ENCODE measurements at regions not wholly inside any gene's neighbourhood (a gene's known extent, or its start where the extent isn't known, plus 50 kb on each side); places are given as distances from the start of the nearest gene placed in this dataset.

DNA sequence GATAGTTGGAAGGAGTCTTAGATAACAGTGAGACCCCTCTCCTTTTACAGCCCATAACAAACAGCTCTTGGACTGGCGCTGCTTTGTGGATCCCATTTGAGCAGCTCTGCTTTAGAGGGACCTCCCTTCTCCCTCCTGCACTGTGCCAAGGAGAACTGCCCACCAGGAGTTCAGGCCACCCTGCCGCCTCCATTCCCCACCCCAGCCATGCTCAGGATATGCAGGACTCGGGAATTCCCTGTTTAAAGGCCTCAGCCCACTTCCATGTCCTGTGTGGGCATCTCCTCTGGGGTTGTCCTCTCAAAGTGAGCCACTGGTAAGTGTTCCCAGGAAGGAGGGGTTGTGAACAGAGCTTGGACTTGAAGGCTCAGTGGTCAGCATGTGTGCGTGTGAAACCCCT, 78.9 kb upstream of the ADRA1D start:
- TF ChIP-seq, protein P1, sequence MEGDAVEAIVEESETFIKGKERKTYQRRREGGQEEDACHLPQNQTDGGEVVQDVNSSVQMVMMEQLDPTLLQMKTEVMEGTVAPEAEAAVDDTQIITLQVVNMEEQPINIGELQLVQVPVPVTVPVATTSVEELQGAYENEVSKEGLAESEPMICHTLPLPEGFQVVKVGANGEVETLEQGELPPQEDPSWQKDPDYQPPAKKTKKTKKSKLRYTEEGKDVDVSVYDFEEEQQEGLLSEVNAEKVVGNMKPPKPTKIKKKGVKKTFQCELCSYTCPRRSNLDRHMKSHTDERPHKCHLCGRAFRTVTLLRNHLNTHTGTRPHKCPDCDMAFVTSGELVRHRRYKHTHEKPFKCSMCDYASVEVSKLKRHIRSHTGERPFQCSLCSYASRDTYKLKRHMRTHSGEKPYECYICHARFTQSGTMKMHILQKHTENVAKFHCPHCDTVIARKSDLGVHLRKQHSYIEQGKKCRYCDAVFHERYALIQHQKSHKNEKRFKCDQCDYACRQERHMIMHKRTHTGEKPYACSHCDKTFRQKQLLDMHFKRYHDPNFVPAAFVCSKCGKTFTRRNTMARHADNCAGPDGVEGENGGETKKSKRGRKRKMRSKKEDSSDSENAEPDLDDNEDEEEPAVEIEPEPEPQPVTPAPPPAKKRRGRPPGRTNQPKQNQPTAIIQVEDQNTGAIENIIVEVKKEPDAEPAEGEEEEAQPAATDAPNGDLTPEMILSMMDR (IDR thresholded peaks at IDR 0.05), result no peak
- TF ChIP-seq POLR2A (IDR thresholded peaks at IDR 0.05), result no peak

All from right lobe of liver (tissue), 4 donors.